ENCODE measurements at regions not wholly inside any gene's neighbourhood (a gene's known extent, or its start where the extent isn't known, plus 50 kb on each side); places are given as distances from the start of the nearest gene placed in this dataset.

- Histone ChIP-seq H3K27me3 (no peaks in the 10 kb centered on the region), H3K36me3 (no peaks in the 10 kb centered on the region), H3K4me3 (no peak overlapping the region), H3K27ac (no peak overlapping the region), H3K4me1 (no peaks in the 10 kb centered on the region), H3K9me3 (no peaks in the 10 kb centered on the region)
- TF ChIP-seq CTCF (IDR thresholded peaks at IDR 0.05 in 4 of 5, conservative IDR thresholded peaks at IDR 0.05 in 1 of 5), result no peak
- TF ChIP-seq POLR2A (IDR thresholded peaks at IDR 0.05), result no peak
- intact Hi-C loops (cut with DNase I; ENCODE audit: low total_unique reads) (no loop called here), in situ Hi-C loops (cut with MboI; ENCODE audit: low sequenced_read_pairs in 4 of 4) (no loop called here)
- ATAC-seq (no peak), DNase-seq (no peak)
Measured at GRCh38 chr11:106281455-106282173, 204.2 kb downstream of the AASDHPPT start.

GRCh38 chr11:106286881-106287504 is 209.5 kb downstream of the AASDHPPT start:
- intact Hi-C loops (cut with DNase I; ENCODE audit: low total_unique reads) (no loop called here), in situ Hi-C loops (cut with MboI; ENCODE audit: low sequenced_read_pairs in 4 of 4) (no loop called here)
- Histone ChIP-seq H3K27ac (no peak overlapping the region), H3K9me3 (no peaks in the 10 kb centered on the region), H3K27me3 (no peaks in the 10 kb centered on the region), H3K36me3 (no peaks in the 10 kb centered on the region), H3K4me3 (no peak overlapping the region), H3K4me1 (no peaks in the 10 kb centered on the region)
- TF ChIP-seq CTCF (IDR thresholded peaks at IDR 0.05 in 4 of 5, conservative IDR thresholded peaks at IDR 0.05 in 1 of 5) (no peak), POLR2A (IDR thresholded peaks at IDR 0.05) (no peak)
- DNase-seq (no peak), ATAC-seq (no peak)

- in situ Hi-C loops (cut with MboI; ENCODE audit: low sequenced_read_pairs in 4 of 4), result no loop called here
- no peak for ATAC-seq
- no peaks in the 10 kb centered on the region for H3K9me3 ChIP-seq
Measured at GRCh38 chr11:106288057-106288456, 210.6 kb downstream of the AASDHPPT start.

GRCh38 chr11:106288822-106289387 is 211.4 kb downstream of the AASDHPPT start:
- Histone ChIP-seq H3K36me3 (no peaks in the 10 kb centered on the region), H3K27ac (no peak overlapping the region), H3K27me3 (no peaks in the 10 kb centered on the region), H3K4me3 (no peak overlapping the region), H3K9me3 (no peaks in the 10 kb centered on the region), H3K4me1 (no peaks in the 10 kb centered on the region)
- in situ Hi-C loops (cut with MboI; ENCODE audit: low sequenced_read_pairs in 4 of 4), result no loop called here
- DNase-seq, result no peak
- no peak for TF ChIP-seq POLR2A (IDR thresholded peaks at IDR 0.05)
- no peak for TF ChIP-seq CTCF (IDR thresholded peaks at IDR 0.05 in 4 of 5, conservative IDR thresholded peaks at IDR 0.05 in 1 of 5)
- ATAC-seq, result no peak
- intact Hi-C loops (cut with DNase I; ENCODE audit: low total_unique reads), result no loop called here

More at GRCh38 chr11:106288057-106288456, 210.6 kb downstream of the AASDHPPT start:
- H3K4me3 ChIP-seq, result no peak overlapping the region
- TF ChIP-seq CTCF (IDR thresholded peaks at IDR 0.05 in 4 of 5, conservative IDR thresholded peaks at IDR 0.05 in 1 of 5), result no peak
- TF ChIP-seq POLR2A (IDR thresholded peaks at IDR 0.05), result no peak
- DNase-seq, result no peak
- H3K4me1 ChIP-seq, result no peaks in the 10 kb centered on the region
- intact Hi-C loops (cut with DNase I; ENCODE audit: low total_unique reads), result no loop called here
- no peaks in the 10 kb centered on the region for H3K36me3 ChIP-seq
- no peaks in the 10 kb centered on the region for H3K27me3 ChIP-seq
- no peak overlapping the region for H3K27ac ChIP-seq
